H1 (cell line): ENCODE measurements at regions not wholly inside any gene's neighbourhood (a gene's known extent, or its start where the extent isn't known, plus 50 kb on each side); places are given as distances from the start of the nearest gene placed in this dataset.

ENCODE experiments used
- CTCF ChIA-PET: fragments of 300-600 bp; sonication (Branson Sonifier 250); formaldehyde crosslinking; loops from one replicate; lab custom pipeline; 2021; ENCODE audit not compliant: partially characterized antibody; lab: Charles Lee
- POLR2A ChIA-PET: fragments of 300-600 bp; sonication (Branson Sonifier 250); formaldehyde crosslinking; loops from one replicate; lab custom pipeline; 2021; ENCODE audit warnings: inconsistent platforms; ENCODE audit not compliant: partially characterized antibody; lab: Charles Lee
- DNase-seq, 2 experiments: peaks; one replicate each; pipeline versions ENCODE4 v3.0.0 to v3.0.0-alpha.2; 2010 to 2022; ENCODE audit warnings: low spot score in 2 of 2, low read depth in 1 of 2, mixed read lengths in 1 of 2
- FAIRE-seq: peaks from 2 replicates; lab custom pipeline; 2011; peaks lifted over from hg19 to GRCh38; lab: Jason Lieb, UNC
- H2AFZ ChIP-seq: 2 replicates; pipeline ENCODE4 v1.8.1; 2012; ENCODE audit warnings: low read length, inconsistent platforms
- H2AK5ac ChIP-seq: 2 replicates; pipeline ENCODE4 v1.6.1; 2013; ENCODE audit warnings: low read depth, low read length
- H2BK120ac ChIP-seq: replicated peaks from 2 replicates; pipeline ENCODE3; 2013; ENCODE audit warnings: low read depth, low read length, inconsistent platforms
- H2BK12ac ChIP-seq: 2 replicates; pipeline ENCODE4 v1.6.1; 2013; ENCODE audit warnings: low read depth, low read length
- H2BK15ac ChIP-seq: 2 replicates; pipeline ENCODE4 v1.6.1; 2013; ENCODE audit warnings: low read length
- H2BK20ac ChIP-seq: 2 replicates; pipeline ENCODE4 v1.6.1; 2013; ENCODE audit warnings: low read length
- H2BK5ac ChIP-seq: 2 replicates; pipeline ENCODE4 v1.6.1; 2013; ENCODE audit warnings: low read depth, low read length
- H3K14ac ChIP-seq: 2 replicates; pipeline ENCODE4 v1.6.1; 2013; ENCODE audit warnings: inconsistent platforms; ENCODE audit not compliant: insufficient read length
- H3K18ac ChIP-seq: 2 replicates; pipeline ENCODE4 v1.6.1; 2013; ENCODE audit warnings: low read length; ENCODE audit errors: extremely low read depth
- H3K23ac ChIP-seq: 2 replicates; pipeline ENCODE4 v1.6.1; 2013; ENCODE audit warnings: inconsistent platforms; ENCODE audit not compliant: insufficient read length
- H3K23me2 ChIP-seq: 2 replicates; pipeline ENCODE4 v1.6.1; 2013; ENCODE audit warnings: low read depth, low read length
- H3K27ac ChIP-seq: 2 replicates; pipeline ENCODE4 v1.6.1; 2011; ENCODE audit warnings: low read depth, low read length, inconsistent platforms
- H3K27me3 ChIP-seq, 4 experiments: replicated peaks in 1 of 4; 1 replicate in 1 of 4; 2 replicates in 3 of 4; pipeline versions ENCODE4 v1.6.1 to v1.8.1; 2011 to 2013; ENCODE audit warnings: low read length in 3 of 4, mild to moderate bottlenecking in 3 of 4, inconsistent platforms in 2 of 4, mixed read lengths in 2 of 4, moderate library complexity in 1 of 4; ENCODE audit not compliant: control insufficient read depth in 3 of 4, insufficient read depth in 3 of 4; ENCODE audit errors: extremely low read depth in 1 of 4
- H3K36me3 ChIP-seq, 4 experiments: 2 replicates each; pipeline versions ENCODE4 v1.6.1 to v1.8.1; 2011 to 2013; ENCODE audit warnings: mild to moderate bottlenecking in 4 of 4, low read length in 3 of 4, moderate library complexity in 2 of 4, control low read depth in 1 of 4, inconsistent platforms in 1 of 4; ENCODE audit not compliant: insufficient read depth in 4 of 4, control insufficient read depth in 2 of 4
- H3K4ac ChIP-seq: replicated peaks from 2 replicates; pipeline ENCODE3; 2013; ENCODE audit warnings: low read length, low read depth, mixed read lengths, inconsistent platforms; ENCODE audit not compliant: insufficient read length
- H3K4me1 ChIP-seq, 4 experiments: replicated peaks in 1 of 4; 1 replicate in 1 of 4; 2 replicates in 3 of 4; pipeline versions ENCODE4 v1.6.1 to v1.8.1; 2011 to 2013; ENCODE audit warnings: low read length in 3 of 4, inconsistent platforms in 2 of 4, mixed read lengths in 1 of 4; ENCODE audit not compliant: insufficient read depth in 4 of 4, control insufficient read depth in 3 of 4
- H3K4me2 ChIP-seq, 2 experiments: 2 replicates each; pipeline versions ENCODE4 v1.6.1 to v1.8.1; 2011 to 2013; ENCODE audit warnings: low read depth in 2 of 2, low read length in 2 of 2, control low read depth in 1 of 2, inconsistent platforms in 1 of 2, mild to moderate bottlenecking in 1 of 2; ENCODE audit not compliant: insufficient read depth in 1 of 2
- H3K4me3 ChIP-seq, 4 experiments: fragments of 200-600, 300-600 bp in 1 of 4; sonication (generic), shearing (Covaris generic), sonication (Bioruptor Twin) in 1 of 4; 2 replicates each; pipeline versions ENCODE4 v1.5.1 to v1.8.1; 2011 to 2016; ENCODE audit warnings: low read length in 4 of 4, low read depth in 3 of 4, control low read depth in 2 of 4, inconsistent platforms in 2 of 4, mild to moderate bottlenecking in 2 of 4, mixed read lengths in 1 of 4, moderate library complexity in 1 of 4; ENCODE audit not compliant: insufficient read depth in 2 of 4; ENCODE audit errors: extremely low read depth in 1 of 4
- H3K56ac ChIP-seq: replicated peaks from 2 replicates; pipeline ENCODE3; 2013; ENCODE audit warnings: low read depth, mild to moderate bottlenecking, mixed read lengths, low read length, inconsistent platforms; ENCODE audit not compliant: insufficient read length
- H3K79me1 ChIP-seq: 2 replicates; pipeline ENCODE4 v1.6.1; 2013; ENCODE audit warnings: low read depth, low read length, control low read depth
- H3K79me2 ChIP-seq, 2 experiments: 2 replicates each; pipeline versions ENCODE4 v1.6.1 to v1.8.1; 2012 to 2013; ENCODE audit warnings: low read length in 2 of 2, mild to moderate bottlenecking in 2 of 2, inconsistent platforms in 1 of 2; ENCODE audit not compliant: insufficient read depth in 2 of 2, control insufficient read depth in 1 of 2
- H3K9ac ChIP-seq, 4 experiments: replicated peaks in 1 of 4; 1 replicate in 1 of 4; 2 replicates in 3 of 4; pipeline versions ENCODE4 v1.6.1 to v1.8.1; 2011 to 2013; ENCODE audit warnings: low read depth in 3 of 4, low read length in 3 of 4, control low read depth in 2 of 4, mild to moderate bottlenecking in 2 of 4, moderate library complexity in 2 of 4, inconsistent platforms in 1 of 4; ENCODE audit errors: extremely low read depth in 1 of 4
- H3K9me3 ChIP-seq, 2 experiments: 2 replicates each; pipeline versions ENCODE4 v1.6.1 to v1.8.1; 2012 to 2013; ENCODE audit warnings: mild to moderate bottlenecking in 2 of 2, moderate library complexity in 2 of 2, control low read depth in 1 of 2, inconsistent platforms in 1 of 2, low read depth in 1 of 2, low read length in 1 of 2, mixed read lengths in 1 of 2; ENCODE audit not compliant: insufficient read depth in 2 of 2
- H4K20me1 ChIP-seq, 2 experiments: replicated peaks in 1 of 2; 2 replicates each; pipeline versions ENCODE3 to v1.8.1; 2011 to 2013; ENCODE audit warnings: inconsistent platforms in 2 of 2, low read length in 2 of 2, mild to moderate bottlenecking in 1 of 2; ENCODE audit not compliant: insufficient read depth in 2 of 2, control insufficient read depth in 1 of 2
- H4K5ac ChIP-seq: 2 replicates; pipeline ENCODE4 v1.6.1; 2013; ENCODE audit warnings: low read length, low read depth, mixed read lengths, inconsistent platforms; ENCODE audit not compliant: insufficient read length
- H4K8ac ChIP-seq: 2 replicates; pipeline ENCODE4 v1.8.0; 2013; ENCODE audit warnings: mild to moderate bottlenecking, moderate library complexity, low read length, inconsistent platforms; ENCODE audit not compliant: insufficient read depth; ENCODE audit errors: extremely low read depth
- H4K91ac ChIP-seq: replicated peaks from 2 replicates; pipeline ENCODE3; 2013; ENCODE audit warnings: low read length, mixed read lengths, inconsistent platforms; ENCODE audit not compliant: insufficient read length
- WGBS, 2 experiments: shearing (Covaris generic) in 1 of 2; methylation state at CpG; one replicate each; pipeline versions ENCODE4 v1.1.6 to v1.1.7; 2013 to 2015; ENCODE audit warnings: low lambda C conversion rate in 2 of 2, mixed read lengths in 2 of 2, inconsistent platforms in 1 of 2, low coverage in 1 of 2, missing lambda C conversion rate in 1 of 2; ENCODE audit not compliant: insufficient replicate concordance in 2 of 2, insufficient coverage in 1 of 2, insufficient read length in 1 of 2; ENCODE audit errors: extremely low coverage in 1 of 2, missing lambda C conversion rate in 1 of 2; 5-methylcytosine and 5-hydroxymethylcytosine counted together
- TF ChIP-seq, protein P1 (sequence below): fragments of 300-600 bp; sonication (generic); IDR thresholded peaks from 2 replicates; pipeline ENCODE4 v1.7.1; 2012; ENCODE audit warnings: low read length, moderate library complexity, mild to moderate bottlenecking, inconsistent platforms; ENCODE audit not compliant: insufficient replicate concordance

DNA sequence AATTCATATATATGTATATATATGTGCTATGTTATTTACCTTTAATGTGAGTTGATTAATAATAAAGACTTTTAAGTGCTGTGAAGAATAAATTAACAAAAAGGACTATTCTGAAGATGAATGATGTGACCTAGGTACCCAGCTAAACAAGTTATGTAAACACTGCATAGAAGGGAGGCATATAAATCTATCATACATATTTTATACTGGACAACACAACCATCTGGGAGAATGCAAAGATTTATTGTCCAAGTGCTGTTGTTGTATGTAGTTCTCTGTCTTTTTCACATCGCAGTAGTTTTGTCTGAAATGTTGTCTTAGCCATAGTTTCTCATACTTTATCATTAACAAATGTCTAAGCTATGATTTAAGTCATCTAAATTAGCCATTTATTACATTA is 337.6 kb downstream of the PCDH18 start:
- CTCF ChIA-PET: no interaction called here
- POLR2A ChIA-PET: no interaction called here
- no peak for FAIRE-seq
- TF ChIP-seq, protein P1, sequence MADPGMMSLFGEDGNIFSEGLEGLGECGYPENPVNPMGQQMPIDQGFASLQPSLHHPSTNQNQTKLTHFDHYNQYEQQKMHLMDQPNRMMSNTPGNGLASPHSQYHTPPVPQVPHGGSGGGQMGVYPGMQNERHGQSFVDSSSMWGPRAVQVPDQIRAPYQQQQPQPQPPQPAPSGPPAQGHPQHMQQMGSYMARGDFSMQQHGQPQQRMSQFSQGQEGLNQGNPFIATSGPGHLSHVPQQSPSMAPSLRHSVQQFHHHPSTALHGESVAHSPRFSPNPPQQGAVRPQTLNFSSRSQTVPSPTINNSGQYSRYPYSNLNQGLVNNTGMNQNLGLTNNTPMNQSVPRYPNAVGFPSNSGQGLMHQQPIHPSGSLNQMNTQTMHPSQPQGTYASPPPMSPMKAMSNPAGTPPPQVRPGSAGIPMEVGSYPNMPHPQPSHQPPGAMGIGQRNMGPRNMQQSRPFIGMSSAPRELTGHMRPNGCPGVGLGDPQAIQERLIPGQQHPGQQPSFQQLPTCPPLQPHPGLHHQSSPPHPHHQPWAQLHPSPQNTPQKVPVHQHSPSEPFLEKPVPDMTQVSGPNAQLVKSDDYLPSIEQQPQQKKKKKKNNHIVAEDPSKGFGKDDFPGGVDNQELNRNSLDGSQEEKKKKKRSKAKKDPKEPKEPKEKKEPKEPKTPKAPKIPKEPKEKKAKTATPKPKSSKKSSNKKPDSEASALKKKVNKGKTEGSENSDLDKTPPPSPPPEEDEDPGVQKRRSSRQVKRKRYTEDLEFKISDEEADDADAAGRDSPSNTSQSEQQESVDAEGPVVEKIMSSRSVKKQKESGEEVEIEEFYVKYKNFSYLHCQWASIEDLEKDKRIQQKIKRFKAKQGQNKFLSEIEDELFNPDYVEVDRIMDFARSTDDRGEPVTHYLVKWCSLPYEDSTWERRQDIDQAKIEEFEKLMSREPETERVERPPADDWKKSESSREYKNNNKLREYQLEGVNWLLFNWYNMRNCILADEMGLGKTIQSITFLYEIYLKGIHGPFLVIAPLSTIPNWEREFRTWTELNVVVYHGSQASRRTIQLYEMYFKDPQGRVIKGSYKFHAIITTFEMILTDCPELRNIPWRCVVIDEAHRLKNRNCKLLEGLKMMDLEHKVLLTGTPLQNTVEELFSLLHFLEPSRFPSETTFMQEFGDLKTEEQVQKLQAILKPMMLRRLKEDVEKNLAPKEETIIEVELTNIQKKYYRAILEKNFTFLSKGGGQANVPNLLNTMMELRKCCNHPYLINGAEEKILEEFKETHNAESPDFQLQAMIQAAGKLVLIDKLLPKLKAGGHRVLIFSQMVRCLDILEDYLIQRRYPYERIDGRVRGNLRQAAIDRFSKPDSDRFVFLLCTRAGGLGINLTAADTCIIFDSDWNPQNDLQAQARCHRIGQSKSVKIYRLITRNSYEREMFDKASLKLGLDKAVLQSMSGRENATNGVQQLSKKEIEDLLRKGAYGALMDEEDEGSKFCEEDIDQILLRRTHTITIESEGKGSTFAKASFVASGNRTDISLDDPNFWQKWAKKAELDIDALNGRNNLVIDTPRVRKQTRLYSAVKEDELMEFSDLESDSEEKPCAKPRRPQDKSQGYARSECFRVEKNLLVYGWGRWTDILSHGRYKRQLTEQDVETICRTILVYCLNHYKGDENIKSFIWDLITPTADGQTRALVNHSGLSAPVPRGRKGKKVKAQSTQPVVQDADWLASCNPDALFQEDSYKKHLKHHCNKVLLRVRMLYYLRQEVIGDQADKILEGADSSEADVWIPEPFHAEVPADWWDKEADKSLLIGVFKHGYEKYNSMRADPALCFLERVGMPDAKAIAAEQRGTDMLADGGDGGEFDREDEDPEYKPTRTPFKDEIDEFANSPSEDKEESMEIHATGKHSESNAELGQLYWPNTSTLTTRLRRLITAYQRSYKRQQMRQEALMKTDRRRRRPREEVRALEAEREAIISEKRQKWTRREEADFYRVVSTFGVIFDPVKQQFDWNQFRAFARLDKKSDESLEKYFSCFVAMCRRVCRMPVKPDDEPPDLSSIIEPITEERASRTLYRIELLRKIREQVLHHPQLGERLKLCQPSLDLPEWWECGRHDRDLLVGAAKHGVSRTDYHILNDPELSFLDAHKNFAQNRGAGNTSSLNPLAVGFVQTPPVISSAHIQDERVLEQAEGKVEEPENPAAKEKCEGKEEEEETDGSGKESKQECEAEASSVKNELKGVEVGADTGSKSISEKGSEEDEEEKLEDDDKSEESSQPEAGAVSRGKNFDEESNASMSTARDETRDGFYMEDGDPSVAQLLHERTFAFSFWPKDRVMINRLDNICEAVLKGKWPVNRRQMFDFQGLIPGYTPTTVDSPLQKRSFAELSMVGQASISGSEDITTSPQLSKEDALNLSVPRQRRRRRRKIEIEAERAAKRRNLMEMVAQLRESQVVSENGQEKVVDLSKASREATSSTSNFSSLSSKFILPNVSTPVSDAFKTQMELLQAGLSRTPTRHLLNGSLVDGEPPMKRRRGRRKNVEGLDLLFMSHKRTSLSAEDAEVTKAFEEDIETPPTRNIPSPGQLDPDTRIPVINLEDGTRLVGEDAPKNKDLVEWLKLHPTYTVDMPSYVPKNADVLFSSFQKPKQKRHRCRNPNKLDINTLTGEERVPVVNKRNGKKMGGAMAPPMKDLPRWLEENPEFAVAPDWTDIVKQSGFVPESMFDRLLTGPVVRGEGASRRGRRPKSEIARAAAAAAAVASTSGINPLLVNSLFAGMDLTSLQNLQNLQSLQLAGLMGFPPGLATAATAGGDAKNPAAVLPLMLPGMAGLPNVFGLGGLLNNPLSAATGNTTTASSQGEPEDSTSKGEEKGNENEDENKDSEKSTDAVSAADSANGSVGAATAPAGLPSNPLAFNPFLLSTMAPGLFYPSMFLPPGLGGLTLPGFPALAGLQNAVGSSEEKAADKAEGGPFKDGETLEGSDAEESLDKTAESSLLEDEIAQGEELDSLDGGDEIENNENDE: no peak

More for the DNA sequence above, 337.6 kb downstream of the PCDH18 start:
- no peak overlapping the region for H2BK12ac ChIP-seq
- no peak overlapping the region for H3K23ac ChIP-seq
- no peak overlapping the region for H2AFZ ChIP-seq
- no peaks in the 10 kb centered on the region for H3K36me3 ChIP-seq
- no peak overlapping the region for H3K9ac ChIP-seq
- H4K20me1 ChIP-seq: no peaks in the 10 kb centered on the region
- H3K18ac ChIP-seq: no peak overlapping the region
- no peaks in the 10 kb centered on the region for H3K79me1 ChIP-seq
- no peak overlapping the region for H3K14ac ChIP-seq
- no peak overlapping the region for H3K4me2 ChIP-seq
- no peaks in the 10 kb centered on the region for H3K27me3 ChIP-seq
- no peaks in the 10 kb centered on the region; a peak in 2 of 4 replicates for H3K9me3 ChIP-seq
- no peak for DNase-seq
- no peaks in the 10 kb centered on the region for H3K4me1 ChIP-seq
- no peaks in the 10 kb centered on the region for H3K23me2 ChIP-seq
- no peak overlapping the region for H3K56ac ChIP-seq
- no peak overlapping the region for H2BK120ac ChIP-seq
- no peak overlapping the region for H4K5ac ChIP-seq
- H2BK20ac ChIP-seq: no peak overlapping the region
- no peaks in the 10 kb centered on the region for H3K79me2 ChIP-seq
- H3K4me3 ChIP-seq: no peak overlapping the region
- no peak overlapping the region for H4K91ac ChIP-seq
- no peak overlapping the region for H2BK15ac ChIP-seq
- 92% methylated on average over 1 of the region's 1 CpG; no CpG with 5 or more reads in 1 of the 2 experiments for WGBS, 2 experiments
- no peak overlapping the region for H2BK5ac ChIP-seq
- H3K4ac ChIP-seq: no peak overlapping the region
- no peak overlapping the region for H4K8ac ChIP-seq
- no peak overlapping the region for H3K27ac ChIP-seq
- no peak overlapping the region for H2AK5ac ChIP-seq
